ENCODE measurements at regions not wholly inside any gene's neighbourhood (a gene's known extent, or its start where the extent isn't known, plus 50 kb on each side); places are given as distances from the start of the nearest gene placed in this dataset.

DNA sequence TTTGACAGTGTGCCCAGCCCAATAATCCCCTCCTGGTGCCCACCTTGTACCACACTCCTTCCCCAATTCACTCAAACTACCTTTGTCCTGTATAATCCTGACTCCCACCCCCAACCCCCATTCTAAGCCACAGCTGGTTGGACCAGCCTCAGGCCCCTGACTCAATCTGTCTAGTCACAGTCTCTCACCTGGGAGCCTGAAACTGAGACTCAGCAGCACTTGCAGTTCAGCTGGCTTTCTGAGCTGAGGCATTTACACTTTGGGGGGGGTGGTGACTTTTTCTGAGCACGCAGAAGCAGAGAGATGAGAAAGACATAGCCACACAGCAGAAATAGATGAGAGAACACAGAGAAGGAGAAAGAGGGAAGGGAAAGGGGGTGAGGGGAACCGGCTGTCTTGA is 247.3 kb downstream of the MAN2A1 start:
- H3K9me2 ChIP-seq (ENCODE audit: insufficient read depth): no peaks in the 10 kb centered on the region
- no peaks in the 10 kb centered on the region for H4K20me1 ChIP-seq (ENCODE audit: insufficient read depth)
- no peak overlapping the region for H3K9ac ChIP-seq (ENCODE audit: low read length)
- H3K4me2 ChIP-seq (ENCODE audit: low read length): no peak overlapping the region
- ChIA-PET RAD21 (ENCODE audit: low non-redundant PET in 1 of 2, low total read pairs in 2 of 2, uncharacterized antibody in 2 of 2, unreplicated experiment in 2 of 2) (no interaction called here), CTCF (no interaction called here), POLR2A (no interaction called here)
- no peaks in the 10 kb centered on the region for H3K9me3 ChIP-seq (ENCODE audit: control insufficient read depth in 1 of 2, insufficient read depth in 1 of 2, low read depth in 1 of 2, low read length in 2 of 2)
- H3K4me1 ChIP-seq (ENCODE audit: control insufficient read depth in 1 of 2, insufficient read depth in 2 of 2, low read length in 2 of 2): no peaks in the 10 kb centered on the region
- no peaks in the 10 kb centered on the region; the same call in 1 of the 2 replicates for H3K27me3 ChIP-seq (ENCODE audit: insufficient read depth, low read length)
- no peak overlapping the region for H3K27ac ChIP-seq (ENCODE audit: low read depth, low read length)
- H3K4me3 ChIP-seq (replicated peaks in 1 of 2; ENCODE audit: low read depth in 1 of 2, low read length in 2 of 2): no peak overlapping the region
- no peaks in the 10 kb centered on the region for H3K79me2 ChIP-seq (ENCODE audit: insufficient read depth, low read length)
- H3K36me3 ChIP-seq (ENCODE audit: control insufficient read depth in 1 of 2, insufficient read depth in 2 of 2, low read length in 2 of 2): no peaks in the 10 kb centered on the region
- intact Hi-C loops (cut with micrococcal nuclease): no loop called here
- TF ChIP-seq, protein P1, sequence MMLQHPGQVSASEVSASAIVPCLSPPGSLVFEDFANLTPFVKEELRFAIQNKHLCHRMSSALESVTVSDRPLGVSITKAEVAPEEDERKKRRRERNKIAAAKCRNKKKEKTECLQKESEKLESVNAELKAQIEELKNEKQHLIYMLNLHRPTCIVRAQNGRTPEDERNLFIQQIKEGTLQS (IDR thresholded peaks at IDR 0.05): no peak
- BruUV-seq (replicated peaks): no TSS peak
- no peak overlapping the region for H2AFZ ChIP-seq (ENCODE audit: low read depth, low read length, poor library complexity, severe bottlenecking)
- DNase-seq (ENCODE audit: low read depth, low spot score) (no peak), ATAC-seq (no peak)

DNA sequence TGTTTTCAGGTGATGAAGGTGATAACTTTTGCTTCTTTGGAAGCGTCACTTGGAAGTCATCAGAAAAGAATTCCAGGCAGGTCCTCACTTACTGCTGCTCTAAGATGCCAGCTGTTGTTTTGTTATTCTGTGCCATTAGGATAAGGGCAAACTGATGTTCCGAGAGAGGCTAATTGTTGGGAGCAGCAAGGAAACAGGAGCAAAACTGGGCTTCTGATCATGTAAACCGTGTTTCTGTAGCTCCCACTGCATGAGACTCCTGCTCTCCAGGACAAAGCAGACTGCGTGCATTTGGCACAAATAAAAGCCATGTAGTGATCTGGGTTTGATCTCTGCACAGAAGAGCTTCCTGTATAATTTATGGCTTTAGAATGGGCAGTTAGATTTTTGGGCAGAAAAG is 248.2 kb downstream of the MAN2A1 start:
- Histone ChIP-seq H3K4me3 (replicated peaks in 1 of 2; ENCODE audit: low read depth in 1 of 2, low read length in 2 of 2) (no peak overlapping the region), H3K27me3 (ENCODE audit: insufficient read depth, low read length) (no peaks in the 10 kb centered on the region; the same call in none of the 2 replicates), H3K9ac (ENCODE audit: low read length) (no peak overlapping the region), H3K4me1 (ENCODE audit: control insufficient read depth in 1 of 2, insufficient read depth in 2 of 2, low read length in 2 of 2) (no peaks in the 10 kb centered on the region), H4K20me1 (ENCODE audit: insufficient read depth) (no peaks in the 10 kb centered on the region), H3K36me3 (ENCODE audit: control insufficient read depth in 1 of 2, insufficient read depth in 2 of 2, low read length in 2 of 2) (no peaks in the 10 kb centered on the region), H3K79me2 (ENCODE audit: insufficient read depth, low read length) (no peaks in the 10 kb centered on the region), H2AFZ (ENCODE audit: low read depth, low read length, poor library complexity, severe bottlenecking) (no peak overlapping the region), H3K9me2 (ENCODE audit: insufficient read depth) (no peaks in the 10 kb centered on the region), H3K27ac (ENCODE audit: low read depth, low read length) (no peak overlapping the region), H3K4me2 (ENCODE audit: low read length) (no peak overlapping the region), H3K9me3 (ENCODE audit: control insufficient read depth in 1 of 2, insufficient read depth in 1 of 2, low read depth in 1 of 2, low read length in 2 of 2) (no peaks in the 10 kb centered on the region)
- BruUV-seq (replicated peaks): no TSS peak
- intact Hi-C loops (cut with micrococcal nuclease): no loop called here
- TF ChIP-seq CEBPB (IDR thresholded peaks at IDR 0.05; ENCODE audit: low read depth): no peak
- no peak for TF ChIP-seq ZNF274 (IDR thresholded peaks at IDR 0.05; ENCODE audit: low read depth, low read length)
- no peak for TF ChIP-seq POLR2AphosphoS5 (IDR thresholded peaks at IDR 0.05; ENCODE audit: low read depth, low read length)
- ChIA-PET CTCF (no interaction called here), POLR2A (no interaction called here), RAD21 (ENCODE audit: low non-redundant PET in 1 of 2, low total read pairs in 2 of 2, uncharacterized antibody in 2 of 2, unreplicated experiment in 2 of 2) (no interaction called here)
- DNase-seq (ENCODE audit: low read depth, low spot score) (no peak), ATAC-seq (no peak)
